ENCODE measurements at regions not wholly inside any gene's neighbourhood (a gene's known extent, or its start where the extent isn't known, plus 50 kb on each side); places are given as distances from the start of the nearest gene placed in this dataset.

- no peak for TF ChIP-seq EP300 (IDR thresholded peaks at IDR 0.05)
- no peak for TF ChIP-seq CTCF (IDR thresholded peaks at IDR 0.05)
- no peak for TF ChIP-seq POLR2AphosphoS5 (IDR thresholded peaks at IDR 0.05)
- TF ChIP-seq POLR2A (IDR thresholded peaks at IDR 0.05): no peak
These were observed 114.3 kb downstream of the THBS2 start for GRCh38 chr6:169139179-169139971.
